Astrocyte of the spinal cord (primary cell): ENCODE measurements at regions not wholly inside any gene's neighbourhood (a gene's known extent, or its start where the extent isn't known, plus 50 kb on each side); places are given as distances from the start of the nearest gene placed in this dataset.
A peak's percentile ranks its signal among the peaks of the same experiment; 100 is the strongest.

Experiments
- DNase-seq: peaks from one replicate; pipeline ENCODE4 v3.0.0; 2011; ENCODE audit warnings: low read depth, low spot score
- H3K4me3 ChIP-seq: 2 replicates; pipeline ENCODE4 v1.5.1; 2011; ENCODE audit warnings: low read depth, mild to moderate bottlenecking, low read length, moderate library complexity
- in situ Hi-C: cut with HindIII; loops from 2 replicates; pipeline ENCODE4 v1.10.0; 2017; ENCODE audit warnings: low sequenced_read_pairs
- TF ChIP-seq, protein P1 (sequence below): IDR thresholded peaks from 2 replicates; pipeline ENCODE4 v1.5.1; 2012; ENCODE audit warnings: low read depth, mild to moderate bottlenecking, low read length, inconsistent platforms

DNA sequence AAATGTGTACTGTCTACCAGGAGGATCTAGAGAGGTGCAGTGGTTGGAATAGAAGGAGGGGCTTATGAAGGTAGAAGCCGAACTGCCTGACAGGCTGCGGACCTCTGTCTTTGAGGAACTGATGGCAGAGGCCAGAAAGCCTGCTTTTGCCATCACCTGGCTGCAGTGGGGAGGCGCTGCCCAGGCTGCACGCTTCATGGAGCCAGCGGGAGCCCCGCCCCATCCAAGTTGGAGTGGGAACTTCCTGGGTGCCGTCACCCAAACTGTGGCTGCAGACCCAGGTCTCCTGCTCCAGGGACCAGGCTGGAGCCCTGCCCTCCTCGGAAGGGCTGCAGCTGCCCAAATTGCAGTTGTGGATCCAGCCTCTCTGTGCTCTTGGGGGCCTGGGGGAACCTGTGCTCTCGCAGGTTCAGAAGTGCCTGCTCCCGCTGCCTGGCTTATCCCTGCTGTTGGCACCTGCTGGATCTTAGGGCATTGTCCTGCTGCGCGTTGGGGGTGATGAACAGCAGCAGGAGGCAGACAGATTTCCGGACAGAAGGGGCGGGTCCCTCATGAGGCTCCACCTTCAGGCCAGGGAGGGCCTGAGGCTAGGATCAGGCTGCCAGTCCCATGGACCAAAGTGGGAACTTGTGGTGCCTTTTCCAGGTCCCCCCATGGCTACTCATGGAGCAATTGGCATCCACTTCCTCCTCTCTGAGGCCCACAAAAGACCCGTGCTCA lies 118.0 kb upstream of the PLPPR4 start:
- TF ChIP-seq, protein P1, sequence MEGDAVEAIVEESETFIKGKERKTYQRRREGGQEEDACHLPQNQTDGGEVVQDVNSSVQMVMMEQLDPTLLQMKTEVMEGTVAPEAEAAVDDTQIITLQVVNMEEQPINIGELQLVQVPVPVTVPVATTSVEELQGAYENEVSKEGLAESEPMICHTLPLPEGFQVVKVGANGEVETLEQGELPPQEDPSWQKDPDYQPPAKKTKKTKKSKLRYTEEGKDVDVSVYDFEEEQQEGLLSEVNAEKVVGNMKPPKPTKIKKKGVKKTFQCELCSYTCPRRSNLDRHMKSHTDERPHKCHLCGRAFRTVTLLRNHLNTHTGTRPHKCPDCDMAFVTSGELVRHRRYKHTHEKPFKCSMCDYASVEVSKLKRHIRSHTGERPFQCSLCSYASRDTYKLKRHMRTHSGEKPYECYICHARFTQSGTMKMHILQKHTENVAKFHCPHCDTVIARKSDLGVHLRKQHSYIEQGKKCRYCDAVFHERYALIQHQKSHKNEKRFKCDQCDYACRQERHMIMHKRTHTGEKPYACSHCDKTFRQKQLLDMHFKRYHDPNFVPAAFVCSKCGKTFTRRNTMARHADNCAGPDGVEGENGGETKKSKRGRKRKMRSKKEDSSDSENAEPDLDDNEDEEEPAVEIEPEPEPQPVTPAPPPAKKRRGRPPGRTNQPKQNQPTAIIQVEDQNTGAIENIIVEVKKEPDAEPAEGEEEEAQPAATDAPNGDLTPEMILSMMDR = no peak
- in situ Hi-C loops = no loop called here
- DNase-seq = no peak
- no peak overlapping the region for H3K4me3 ChIP-seq

DNA sequence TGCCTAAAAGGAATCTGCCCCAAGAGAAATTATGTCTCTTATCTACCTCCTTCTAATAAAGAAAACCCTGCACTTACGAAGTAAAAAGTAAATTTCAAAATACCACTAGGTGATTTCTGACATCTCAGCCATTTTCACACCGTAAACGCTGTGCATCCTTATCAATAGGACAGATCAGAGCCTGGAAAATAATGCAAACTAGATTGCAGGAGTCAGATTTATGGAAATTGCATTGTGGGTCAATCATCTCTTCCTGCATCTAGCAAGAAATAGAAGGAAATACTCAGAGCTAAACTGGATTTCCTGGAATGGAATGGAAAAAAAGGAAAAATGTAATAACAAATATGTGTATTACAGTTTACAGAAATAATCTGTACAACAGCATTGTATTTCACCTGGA lies 114.3 kb upstream of the PLPPR4 start:
- in situ Hi-C loops = no loop called here

DNA sequence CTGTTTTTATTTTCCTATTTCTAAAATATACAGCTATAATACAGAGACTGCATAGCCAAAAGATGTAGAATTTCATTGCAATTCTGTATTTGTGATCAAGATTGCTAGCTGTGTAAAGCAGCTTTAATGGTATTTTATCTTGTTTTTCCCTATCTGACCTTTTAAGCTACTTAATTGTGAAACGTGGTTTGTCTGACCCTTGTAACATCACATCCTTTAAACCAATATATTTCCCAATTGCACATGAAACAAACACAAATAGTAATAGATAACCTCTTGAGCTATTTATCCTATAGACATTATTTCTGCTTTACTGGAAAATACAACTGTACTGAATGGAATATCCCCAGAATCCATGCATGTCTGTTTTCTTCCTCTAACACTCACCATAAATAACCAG lies 112.2 kb upstream of the PLPPR4 start:
- in situ Hi-C loops = no loop called here
- no peak for DNase-seq
- TF ChIP-seq, protein P1 = no peak
- no peak overlapping the region for H3K4me3 ChIP-seq

More for the DNA sequence above, 114.3 kb upstream of the PLPPR4 start:
- DNase-seq = no peak
- no peak overlapping the region for H3K4me3 ChIP-seq
- TF ChIP-seq, protein P1 = no peak

DNA sequence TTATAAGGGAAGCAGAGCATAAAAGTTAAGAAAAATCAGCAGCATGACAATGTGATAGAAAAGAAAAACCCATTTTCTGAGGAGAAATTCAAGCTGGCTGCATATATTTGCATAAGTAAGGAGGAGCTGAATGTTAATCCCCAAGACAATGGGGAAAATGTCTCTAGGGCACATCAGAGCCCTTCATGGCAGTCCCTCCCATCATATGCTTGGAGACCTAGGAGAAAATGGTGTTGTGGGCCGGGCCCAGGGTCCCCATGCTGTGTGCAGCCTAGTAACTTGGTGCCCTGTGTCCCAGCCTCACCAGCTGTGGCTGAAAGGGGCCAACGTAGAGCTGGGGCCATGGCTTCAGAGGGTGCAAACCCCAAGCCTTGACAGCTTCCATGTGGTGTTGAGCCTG lies 100.6 kb upstream of the PLPPR4 start:
- TF ChIP-seq, protein P1 = no peak
- no peak overlapping the region for H3K4me3 ChIP-seq
- no peak for DNase-seq
- in situ Hi-C loops = no loop called here

DNA sequence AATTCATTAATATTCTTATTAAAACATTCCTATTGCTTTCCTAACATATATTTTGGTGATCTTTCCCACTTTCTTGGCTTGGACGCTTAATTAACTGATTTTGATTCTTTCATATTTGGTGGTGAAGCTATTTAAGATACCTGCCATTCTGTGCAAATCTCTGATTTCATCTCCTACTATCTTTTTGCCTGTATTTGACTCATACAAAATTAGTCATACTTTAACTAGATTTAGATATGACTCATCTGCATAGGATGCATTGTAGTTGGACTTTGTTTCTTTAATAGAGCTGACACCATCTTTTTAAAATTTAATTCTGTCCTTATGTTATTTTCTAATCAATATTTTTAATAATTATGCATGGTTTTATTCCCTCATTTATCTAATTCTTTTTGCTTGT lies 93.8 kb upstream of the PLPPR4 start:
- in situ Hi-C loops = no loop called here
- DNase-seq = peak; percentile 46
- TF ChIP-seq, protein P1 = no peak
- no peak overlapping the region for H3K4me3 ChIP-seq

DNA sequence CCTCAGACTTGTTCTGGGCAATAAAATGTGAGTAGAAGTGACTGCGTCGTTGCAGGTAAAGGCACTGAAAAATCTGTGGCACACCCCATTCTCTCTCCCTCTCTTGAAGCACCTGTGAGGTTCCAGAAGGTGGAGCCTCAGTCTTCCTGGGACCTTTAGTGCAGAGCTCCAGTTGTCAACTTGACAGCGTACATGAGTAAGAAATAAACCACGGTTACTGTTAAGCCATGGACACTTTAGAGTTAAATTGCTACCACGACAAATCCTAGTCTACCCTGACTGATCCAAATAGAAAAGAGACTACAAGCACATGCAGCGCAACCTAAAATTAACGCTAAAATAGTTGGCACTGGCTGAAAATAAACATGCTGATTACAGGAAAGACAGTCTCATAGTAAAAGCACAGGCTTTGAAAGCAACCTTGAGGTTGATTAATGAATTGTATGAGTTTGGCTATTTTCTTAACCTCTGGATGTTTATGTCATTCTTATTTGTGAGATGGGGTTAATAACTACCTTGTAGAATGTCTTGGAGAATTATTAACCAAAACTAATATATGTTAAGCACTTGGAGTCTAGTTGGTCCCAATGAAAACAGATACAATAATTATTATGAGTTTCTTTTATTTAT lies 93.0 kb upstream of the PLPPR4 start:
- H3K4me3 ChIP-seq = no peak overlapping the region
- no peak for DNase-seq
- TF ChIP-seq, protein P1 = no peak
- in situ Hi-C loops = no loop called here
